ENCODE measurements at regions not wholly inside any gene's neighbourhood (a gene's known extent, or its start where the extent isn't known, plus 50 kb on each side); places are given as distances from the start of the nearest gene placed in this dataset.
A peak's percentile ranks its signal among the peaks of the same experiment; 100 is the strongest.

DNA sequence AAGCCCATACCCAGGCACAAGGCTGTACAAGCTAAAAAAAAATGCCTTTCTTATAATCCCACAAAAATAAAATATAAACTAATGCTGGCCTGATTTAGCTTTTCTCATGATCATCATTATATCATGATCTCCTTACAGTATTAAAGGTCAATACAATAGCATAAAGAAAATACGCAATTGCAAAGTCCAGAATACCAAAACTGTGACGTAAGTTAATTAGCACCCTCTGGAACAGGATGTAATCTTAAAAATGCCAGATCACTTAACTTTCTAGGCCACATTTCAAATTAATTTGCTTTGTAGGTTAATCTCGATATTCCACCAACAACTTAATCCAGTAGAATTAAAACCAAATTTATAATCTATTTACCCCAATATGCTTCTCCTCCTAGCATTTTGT, 444.2 kb upstream of the CYLC2 start:
- Histone ChIP-seq H3K4me1 (ENCODE audit: control insufficient read depth, insufficient read depth, low read length) (no peaks in the 10 kb centered on the region), H3K36me3 (ENCODE audit: control insufficient read depth, insufficient read depth, low read length) (no peaks in the 10 kb centered on the region), H3K27me3 (ENCODE audit: control insufficient read depth, insufficient read depth, low read length) (no peaks in the 10 kb centered on the region), H3K27ac (ENCODE audit: low read depth, low read length) (no peak overlapping the region), H3K9me3 (ENCODE audit: control insufficient read depth, insufficient read depth, low read length) (peaks cover 12% of the 10 kb centered on the region), H3K4me3 (ENCODE audit: low read depth, low read length) (no peak overlapping the region)
- no peak for DNase-seq (ENCODE audit: low read depth in 4 of 6, low spot score in 6 of 6)
- WGBS (ENCODE audit: insufficient coverage): 100% methylated on average over 2 of the region's 3 CpGs

DNA sequence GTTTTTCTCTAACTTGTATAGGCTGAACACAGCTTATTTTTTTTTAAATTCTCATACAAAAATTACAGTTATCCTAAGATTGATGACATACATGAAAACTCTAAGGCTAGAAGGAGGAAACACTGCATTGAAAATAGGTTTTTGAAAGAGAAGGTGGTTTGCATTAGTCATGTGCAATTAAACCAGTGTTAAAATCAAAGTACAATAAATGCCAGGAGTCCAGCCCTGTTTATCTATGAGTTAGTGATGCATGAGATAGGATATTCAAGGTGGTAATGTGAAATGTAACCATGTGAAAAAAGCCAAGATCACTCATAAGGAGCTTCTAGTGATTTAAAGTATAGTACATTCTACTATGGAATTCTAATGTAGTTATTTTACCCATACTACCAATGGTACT, 444.9 kb upstream of the CYLC2 start:
- Histone ChIP-seq H3K9me3 (ENCODE audit: control insufficient read depth, insufficient read depth, low read length) (peaks cover 12% of the 10 kb centered on the region), H3K4me1 (ENCODE audit: control insufficient read depth, insufficient read depth, low read length) (no peaks in the 10 kb centered on the region), H3K36me3 (ENCODE audit: control insufficient read depth, insufficient read depth, low read length) (no peaks in the 10 kb centered on the region), H3K27ac (ENCODE audit: low read depth, low read length) (no peak overlapping the region), H3K4me3 (ENCODE audit: low read depth, low read length) (no peak overlapping the region), H3K27me3 (ENCODE audit: control insufficient read depth, insufficient read depth, low read length) (no peaks in the 10 kb centered on the region)
- DNase-seq (ENCODE audit: low read depth in 4 of 6, low spot score in 6 of 6): no peak

DNA sequence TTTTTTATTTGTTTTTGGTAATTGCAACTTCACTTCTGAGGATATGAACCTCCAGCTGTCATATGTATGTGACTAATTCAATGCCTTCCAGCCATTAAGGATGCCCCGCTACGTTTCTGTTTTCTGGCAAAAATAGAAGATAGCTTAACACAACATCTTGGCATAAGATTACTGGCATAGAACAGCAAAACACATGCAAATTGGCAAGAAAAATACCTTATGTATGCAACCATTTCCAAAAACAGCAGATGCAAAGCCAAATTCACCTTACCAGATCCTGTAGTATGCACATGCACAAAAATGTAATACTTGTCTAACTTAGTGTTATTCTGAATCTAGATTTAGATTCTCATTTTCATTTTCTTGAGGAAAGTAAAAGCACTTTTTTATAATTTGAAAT, 461.1 kb upstream of the CYLC2 start:
- Histone ChIP-seq H3K4me1 (ENCODE audit: control insufficient read depth, insufficient read depth, low read length) (no peaks in the 10 kb centered on the region), H3K27ac (ENCODE audit: low read depth, low read length) (no peak overlapping the region), H3K27me3 (ENCODE audit: control insufficient read depth, insufficient read depth, low read length) (no peaks in the 10 kb centered on the region), H3K4me3 (ENCODE audit: low read depth, low read length) (no peak overlapping the region), H3K9me3 (ENCODE audit: control insufficient read depth, insufficient read depth, low read length) (no peaks in the 10 kb centered on the region), H3K36me3 (ENCODE audit: control insufficient read depth, insufficient read depth, low read length) (no peaks in the 10 kb centered on the region)
- DNase-seq (ENCODE audit: low read depth in 4 of 6, low spot score in 6 of 6): peak in 2 of 6 donors; percentile 12 to 85
- WGBS (ENCODE audit: insufficient coverage): 86% methylated on average over 2 of the region's 2 CpGs

DNA sequence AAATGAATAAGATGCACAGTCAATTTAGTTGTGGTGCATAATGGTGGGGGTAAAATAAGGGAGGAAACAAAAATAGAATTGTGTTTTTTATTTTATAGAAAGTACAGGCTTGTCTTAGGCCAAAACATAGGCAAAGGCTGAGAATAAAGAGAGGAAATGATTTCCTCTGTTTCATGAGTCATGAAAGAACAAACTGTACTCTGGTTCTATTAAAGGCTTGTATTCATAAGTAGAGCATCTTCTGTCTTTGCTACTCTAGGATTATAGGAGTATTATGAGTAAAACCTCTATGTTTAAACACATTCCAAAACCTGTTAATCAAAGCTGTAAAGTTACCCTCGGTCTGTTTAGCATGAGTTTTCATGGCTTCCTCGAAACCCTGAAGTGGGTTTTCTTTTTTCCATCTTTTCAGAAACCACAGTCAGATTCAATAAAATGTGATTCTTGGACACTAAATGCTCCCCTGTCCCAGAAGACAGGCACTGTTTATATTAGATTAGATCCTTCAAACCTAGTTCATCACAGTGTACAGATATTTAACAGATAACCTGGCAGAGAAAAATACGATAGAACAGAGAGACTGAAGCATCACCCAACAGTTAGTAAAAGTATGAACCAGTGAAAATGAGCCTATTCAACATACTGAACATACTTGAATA, 473.9 kb upstream of the CYLC2 start:
- Histone ChIP-seq H3K36me3 (ENCODE audit: control insufficient read depth, insufficient read depth, low read length) (no peaks in the 10 kb centered on the region), H3K27me3 (ENCODE audit: control insufficient read depth, insufficient read depth, low read length) (no peaks in the 10 kb centered on the region), H3K4me1 (ENCODE audit: control insufficient read depth, insufficient read depth, low read length) (no peaks in the 10 kb centered on the region), H3K4me3 (ENCODE audit: low read depth, low read length) (no peak overlapping the region), H3K9me3 (ENCODE audit: control insufficient read depth, insufficient read depth, low read length) (peaks cover 2% of the 10 kb centered on the region), H3K27ac (ENCODE audit: low read depth, low read length) (no peak overlapping the region)
- DNase-seq (ENCODE audit: low read depth in 4 of 6, low spot score in 6 of 6): no peak
- 80% methylated on average over 1 of the region's 3 CpGs for WGBS (ENCODE audit: insufficient coverage)

DNA sequence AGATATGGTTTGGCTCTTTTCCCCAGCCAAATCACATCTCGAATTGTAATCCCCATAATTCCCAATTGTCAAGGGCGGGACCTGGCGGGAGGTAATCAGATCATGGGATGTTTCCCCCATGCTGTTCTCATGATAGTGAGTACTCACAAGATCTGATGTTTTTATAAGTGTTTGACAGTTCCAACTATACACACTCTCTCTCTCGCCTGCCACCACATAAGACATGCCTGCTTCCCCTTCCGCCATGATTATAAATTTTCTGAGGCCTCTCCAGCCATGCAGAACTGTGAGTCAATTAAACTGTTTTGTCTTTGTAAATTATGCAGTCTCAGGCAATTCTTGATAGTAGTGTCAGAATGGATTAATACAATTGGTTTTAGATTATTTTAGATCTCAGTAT, 475.7 kb upstream of the CYLC2 start:
- Histone ChIP-seq H3K9me3 (ENCODE audit: control insufficient read depth, insufficient read depth, low read length) (no peaks in the 10 kb centered on the region), H3K4me1 (ENCODE audit: control insufficient read depth, insufficient read depth, low read length) (no peaks in the 10 kb centered on the region), H3K4me3 (ENCODE audit: low read depth, low read length) (no peak overlapping the region), H3K36me3 (ENCODE audit: control insufficient read depth, insufficient read depth, low read length) (no peaks in the 10 kb centered on the region), H3K27ac (ENCODE audit: low read depth, low read length) (no peak overlapping the region), H3K27me3 (ENCODE audit: control insufficient read depth, insufficient read depth, low read length) (no peaks in the 10 kb centered on the region)
- DNase-seq (ENCODE audit: low read depth in 4 of 6, low spot score in 6 of 6): peak in 1 of 6 donors; percentile 9
- WGBS (ENCODE audit: insufficient coverage): no CpG with 5 or more reads among the region's 5 CpGs

DNA sequence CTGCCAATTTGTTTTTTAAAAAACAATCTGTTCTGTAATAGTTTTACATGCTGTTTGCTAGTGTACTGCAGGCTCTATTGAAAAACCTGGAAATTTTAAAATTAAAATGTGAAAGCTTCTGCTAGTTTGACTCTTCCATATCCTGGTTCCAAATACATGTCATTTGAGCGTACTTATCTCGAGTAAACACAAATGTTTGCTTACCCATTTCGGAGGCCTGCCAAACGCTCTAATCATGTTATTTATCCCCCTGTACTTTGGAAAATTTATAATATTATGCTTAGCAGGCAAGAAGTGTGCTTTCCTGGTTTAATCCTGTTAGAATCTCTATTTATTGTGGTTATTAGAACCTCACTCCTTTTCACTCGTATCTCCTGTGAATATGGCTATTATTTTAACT, 476.8 kb upstream of the CYLC2 start:
- Histone ChIP-seq H3K4me3 (ENCODE audit: low read depth, low read length) (no peak overlapping the region), H3K27me3 (ENCODE audit: control insufficient read depth, insufficient read depth, low read length) (no peaks in the 10 kb centered on the region), H3K9me3 (ENCODE audit: control insufficient read depth, insufficient read depth, low read length) (no peaks in the 10 kb centered on the region), H3K4me1 (ENCODE audit: control insufficient read depth, insufficient read depth, low read length) (no peaks in the 10 kb centered on the region), H3K36me3 (ENCODE audit: control insufficient read depth, insufficient read depth, low read length) (no peaks in the 10 kb centered on the region), H3K27ac (ENCODE audit: low read depth, low read length) (no peak overlapping the region)
- peak in 1 of 6 donors; percentile 72 for DNase-seq (ENCODE audit: low read depth in 4 of 6, low spot score in 6 of 6)
- 70% methylated on average over 2 of the region's 5 CpGs for WGBS (ENCODE audit: insufficient coverage)

DNA sequence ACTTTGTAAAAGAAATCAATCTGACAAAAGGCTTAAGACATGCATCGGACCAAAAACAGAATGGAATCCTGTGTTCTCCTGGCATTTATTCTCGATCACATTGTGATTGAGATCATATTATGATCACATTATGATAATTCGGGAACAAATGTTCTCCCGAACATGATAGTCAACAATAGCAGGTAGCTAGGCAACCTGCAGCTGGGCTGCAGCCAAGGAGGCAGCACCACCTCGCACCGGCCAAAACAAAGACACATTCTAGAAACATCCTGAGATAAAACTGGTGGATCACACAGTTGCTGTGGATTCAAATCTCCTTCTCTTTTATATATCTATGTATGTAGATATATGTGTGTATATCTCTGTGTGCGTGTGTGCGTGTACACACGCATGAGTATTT, 480.6 kb upstream of the CYLC2 start:
- H3K36me3 ChIP-seq (ENCODE audit: control insufficient read depth, insufficient read depth, low read length): no peaks in the 10 kb centered on the region
- DNase-seq (ENCODE audit: low read depth in 4 of 6, low spot score in 6 of 6): no peak
- no peaks in the 10 kb centered on the region for H3K9me3 ChIP-seq (ENCODE audit: control insufficient read depth, insufficient read depth, low read length)
- no peaks in the 10 kb centered on the region for H3K4me1 ChIP-seq (ENCODE audit: control insufficient read depth, insufficient read depth, low read length)
- 100% methylated on average over 1 of the region's 9 CpGs for WGBS (ENCODE audit: insufficient coverage)
- H3K27me3 ChIP-seq (ENCODE audit: control insufficient read depth, insufficient read depth, low read length): no peaks in the 10 kb centered on the region
- H3K27ac ChIP-seq (ENCODE audit: low read depth, low read length): no peak overlapping the region
- H3K4me3 ChIP-seq (ENCODE audit: low read depth, low read length): no peak overlapping the region

DNA sequence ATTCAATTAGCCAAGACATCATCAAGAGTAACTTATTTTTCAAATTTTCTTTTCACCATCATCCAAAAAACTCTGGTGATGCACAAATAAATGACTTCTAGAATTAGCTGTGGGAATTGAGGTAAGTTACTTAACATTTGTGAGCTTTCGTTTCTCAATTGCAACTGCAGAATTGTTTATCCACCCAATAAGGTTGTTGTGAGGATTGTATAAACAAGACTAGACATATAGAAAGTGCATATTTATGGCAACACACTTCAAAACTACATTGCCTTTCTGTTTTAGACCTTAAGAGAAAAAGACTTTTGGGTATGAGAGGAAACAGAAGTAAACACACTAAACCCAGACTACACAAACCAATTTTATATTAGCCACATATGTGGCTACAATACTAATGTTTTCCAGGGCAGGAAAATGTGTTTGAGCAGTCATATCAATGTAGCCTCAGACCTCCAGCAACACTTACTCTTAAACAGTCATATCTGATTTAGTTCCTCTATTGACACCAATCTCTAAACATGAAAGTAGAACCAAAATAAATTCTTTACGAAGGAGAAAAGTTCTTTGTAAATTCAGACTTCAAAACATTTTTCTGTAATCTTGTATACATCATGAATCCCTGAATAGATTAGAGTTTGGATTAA, 488.0 kb upstream of the CYLC2 start:
- no peak for DNase-seq (ENCODE audit: low read depth in 4 of 6, low spot score in 6 of 6)
- no peaks in the 10 kb centered on the region for H3K36me3 ChIP-seq (ENCODE audit: control insufficient read depth, insufficient read depth, low read length)
- no peak overlapping the region for H3K4me3 ChIP-seq (ENCODE audit: low read depth, low read length)
- no peaks in the 10 kb centered on the region for H3K27me3 ChIP-seq (ENCODE audit: control insufficient read depth, insufficient read depth, low read length)
- WGBS (ENCODE audit: insufficient coverage): no CpG with 5 or more reads among the region's 2 CpGs
- no peaks in the 10 kb centered on the region for H3K9me3 ChIP-seq (ENCODE audit: control insufficient read depth, insufficient read depth, low read length)
- no peaks in the 10 kb centered on the region for H3K4me1 ChIP-seq (ENCODE audit: control insufficient read depth, insufficient read depth, low read length)
- no peak overlapping the region for H3K27ac ChIP-seq (ENCODE audit: low read depth, low read length)

DNA sequence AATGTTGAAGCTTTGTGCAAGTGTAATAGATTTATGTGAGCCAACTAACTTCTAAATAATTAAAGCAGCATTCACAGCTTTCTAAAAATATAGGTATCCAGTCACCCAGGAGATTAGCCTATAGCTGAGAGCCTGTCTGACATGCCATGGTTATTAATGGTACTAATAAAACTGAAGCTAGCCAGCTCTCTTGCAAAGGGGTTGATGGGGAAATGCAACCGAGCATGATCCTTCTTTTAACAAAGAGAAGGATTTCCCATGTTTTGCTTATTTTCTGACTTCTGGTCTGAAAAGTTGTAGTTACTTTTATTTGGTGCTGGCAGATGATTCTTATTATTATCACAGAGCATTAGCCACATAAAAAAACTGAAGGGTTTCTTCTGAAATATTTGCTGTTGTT, 488.7 kb upstream of the CYLC2 start:
- no CpG with 5 or more reads among the region's 1 CpG for WGBS (ENCODE audit: insufficient coverage)
- DNase-seq (ENCODE audit: low read depth in 4 of 6, low spot score in 6 of 6): peak in 1 of 6 donors; percentile 62
- no peaks in the 10 kb centered on the region for H3K9me3 ChIP-seq (ENCODE audit: control insufficient read depth, insufficient read depth, low read length)
- H3K27me3 ChIP-seq (ENCODE audit: control insufficient read depth, insufficient read depth, low read length): no peaks in the 10 kb centered on the region
- H3K4me3 ChIP-seq (ENCODE audit: low read depth, low read length): no peak overlapping the region
- H3K4me1 ChIP-seq (ENCODE audit: control insufficient read depth, insufficient read depth, low read length): no peaks in the 10 kb centered on the region
- H3K36me3 ChIP-seq (ENCODE audit: control insufficient read depth, insufficient read depth, low read length): no peaks in the 10 kb centered on the region
- H3K27ac ChIP-seq (ENCODE audit: low read depth, low read length): no peak overlapping the region

DNA sequence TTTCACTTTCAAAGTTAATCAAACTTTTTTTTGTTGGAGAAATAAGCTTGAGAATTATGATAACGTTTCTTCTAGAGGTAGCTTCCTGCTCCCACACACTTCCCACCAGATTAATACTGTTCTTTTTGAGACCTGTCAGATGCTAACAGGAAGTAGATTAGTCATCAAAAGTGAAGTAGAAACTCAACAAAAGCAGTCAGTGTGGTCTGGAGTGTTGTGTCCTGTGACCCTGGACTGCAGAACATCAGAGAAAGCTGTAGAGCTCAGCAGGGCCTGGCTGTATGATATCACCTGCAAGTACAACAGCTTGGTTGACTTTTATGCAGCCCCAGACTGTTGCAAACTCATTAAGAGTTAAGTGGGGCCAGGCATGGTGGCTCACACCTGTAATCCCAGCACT, 495.7 kb upstream of the CYLC2 start:
- no peak overlapping the region for H3K27ac ChIP-seq (ENCODE audit: low read depth, low read length)
- no peaks in the 10 kb centered on the region for H3K4me1 ChIP-seq (ENCODE audit: control insufficient read depth, insufficient read depth, low read length)
- H3K36me3 ChIP-seq (ENCODE audit: control insufficient read depth, insufficient read depth, low read length): no peaks in the 10 kb centered on the region
- no peaks in the 10 kb centered on the region for H3K27me3 ChIP-seq (ENCODE audit: control insufficient read depth, insufficient read depth, low read length)
- no peak for DNase-seq (ENCODE audit: low read depth in 4 of 6, low spot score in 6 of 6)
- H3K4me3 ChIP-seq (ENCODE audit: low read depth, low read length): no peak overlapping the region
- no CpG with 5 or more reads among the region's 1 CpG for WGBS (ENCODE audit: insufficient coverage)
- H3K9me3 ChIP-seq (ENCODE audit: control insufficient read depth, insufficient read depth, low read length): peaks cover 2% of the 10 kb centered on the region

All from spinal cord (tissue), 9 donors.